ENCODE measurements at regions not wholly inside any gene's neighbourhood (a gene's known extent, or its start where the extent isn't known, plus 50 kb on each side); places are given as distances from the start of the nearest gene placed in this dataset.
"Not testable (repeated sequence)": the region's sequence is repeated elsewhere in the genome, so short reads cannot be mapped to it uniquely, and the experiment has no call there.

- DNase-seq (ENCODE audit: low spot score): no peak
- no peak for FAIRE-seq
These were observed 73.7 kb downstream of the GEMIN8 start for GRCh38 chrX:13955975-13956374.

DNA sequence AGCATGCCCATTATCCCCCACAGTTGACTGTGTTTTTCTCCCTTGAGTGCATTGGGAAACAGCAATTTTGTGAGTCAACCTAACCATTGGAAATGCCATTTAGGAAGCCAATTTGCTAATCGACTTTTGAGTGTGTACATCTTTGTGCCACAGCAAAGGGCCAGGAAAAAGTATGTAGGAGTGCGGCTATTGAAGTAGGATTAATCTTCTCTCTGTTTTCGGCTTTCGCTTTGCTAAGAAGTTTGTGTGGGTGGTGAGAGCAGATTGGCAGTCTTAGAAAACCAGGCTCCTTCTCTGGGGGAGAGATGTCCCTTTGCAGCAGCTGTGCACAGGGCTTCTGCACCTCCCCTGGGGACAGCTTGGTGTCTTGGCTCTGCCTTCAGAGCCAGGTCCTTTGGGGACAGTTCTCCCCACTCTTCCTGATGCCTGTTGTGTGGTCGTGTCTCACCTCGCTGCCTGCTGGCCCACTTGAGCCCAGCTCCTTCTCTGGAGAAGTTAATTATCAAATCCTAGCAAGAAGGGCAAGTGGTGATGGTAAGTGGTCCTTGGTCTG is 74.5 kb downstream of the GEMIN8 start:
- FAIRE-seq: no peak
- DNase-seq (ENCODE audit: low spot score): no peak

- DNase-seq (ENCODE audit: low spot score): no peak
- FAIRE-seq: no peak
These were observed 77.1 kb downstream of the GEMIN8 start for GRCh38 chrX:13952581-13952980.

DNA sequence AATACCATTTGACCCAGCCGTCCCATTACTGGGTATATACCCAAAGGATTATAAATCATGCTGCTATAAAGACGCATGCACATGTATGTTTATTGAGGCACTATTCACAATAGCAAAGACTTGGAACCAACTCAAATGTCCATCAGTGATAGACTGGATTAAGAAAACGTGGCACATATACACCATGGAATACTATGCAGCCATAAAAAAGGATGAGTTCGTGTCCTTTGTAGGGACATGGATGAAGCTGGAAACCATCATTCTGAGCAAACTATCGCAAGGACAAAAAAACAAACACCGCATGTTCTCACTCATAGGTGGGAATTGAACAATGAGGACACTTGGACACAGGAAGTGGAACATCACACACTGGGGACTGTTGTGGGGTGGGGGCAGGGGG is 83.5 kb downstream of the GEMIN8 start:
- FAIRE-seq; DNase-seq (ENCODE audit: low spot score): not testable (repeated sequence)

- not testable (repeated sequence) for FAIRE-seq; DNase-seq (ENCODE audit: low spot score)
These were observed 83.9 kb downstream of the GEMIN8 start for GRCh38 chrX:13945787-13946186.

- FAIRE-seq: no peak
- DNase-seq (ENCODE audit: low spot score): no peak
These were observed 89.0 kb downstream of the GEMIN8 start for GRCh38 chrX:13940671-13941070.

GRCh38 chrX:13939741-13940597 is 89.7 kb downstream of the GEMIN8 start:
- no peak for FAIRE-seq

GRCh38 chrX:13938829-13939530 is 90.7 kb downstream of the GEMIN8 start:
- FAIRE-seq (no peak), DNase-seq (ENCODE audit: low spot score) (no peak)

More at GRCh38 chrX:13939741-13940597, 89.7 kb downstream of the GEMIN8 start:
- DNase-seq (ENCODE audit: low spot score): no peak

DNA sequence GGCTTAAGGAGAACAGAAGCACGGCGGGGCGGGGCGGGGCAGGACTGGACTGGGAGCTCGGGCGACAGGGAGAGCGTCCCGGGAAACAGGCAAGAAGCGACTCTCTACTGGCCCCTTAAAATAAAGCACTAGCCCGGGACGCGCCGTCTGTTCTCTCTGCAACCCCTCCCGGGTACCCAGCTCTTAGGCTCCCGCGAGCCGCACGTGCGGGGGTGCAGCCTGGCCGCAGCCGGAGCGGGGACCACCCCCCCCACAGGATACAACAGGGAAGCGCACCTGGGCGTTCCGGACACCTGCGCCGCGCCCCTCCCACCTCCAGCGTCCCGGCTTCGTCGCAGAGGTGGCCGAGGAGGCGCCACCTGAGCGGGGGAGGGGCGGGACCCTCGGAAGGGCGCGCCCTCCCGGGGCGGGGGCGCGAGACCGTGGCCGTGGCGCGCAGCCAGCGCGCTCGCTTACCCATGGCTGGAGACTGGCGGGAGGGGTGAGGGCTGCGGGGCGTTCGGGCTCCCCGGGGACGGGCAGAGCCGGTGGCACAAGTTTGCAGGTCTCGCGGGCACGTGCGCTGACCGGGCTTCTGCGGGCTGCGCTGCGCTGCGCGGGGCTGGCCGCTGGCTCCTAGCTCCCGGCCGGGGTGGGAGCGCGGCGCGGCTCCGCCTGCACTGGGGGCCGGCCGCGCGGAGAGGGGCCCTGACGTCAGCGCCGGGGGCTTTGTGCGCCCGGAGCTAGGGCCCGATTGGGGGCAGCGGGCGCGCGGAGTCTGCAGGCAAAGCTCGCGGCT is 91.5 kb downstream of the GEMIN8 start:
- FAIRE-seq (no peak), DNase-seq (ENCODE audit: low spot score) (no peak)

GRCh38 chrX:13937370-13938050 is 92.2 kb downstream of the GEMIN8 start:
- DNase-seq (ENCODE audit: low spot score): no peak

GRCh38 chrX:13936521-13937225 is 93.0 kb downstream of the GEMIN8 start:
- no peak for FAIRE-seq
- no peak for DNase-seq (ENCODE audit: low spot score)

More at GRCh38 chrX:13937370-13938050, 92.2 kb downstream of the GEMIN8 start:
- FAIRE-seq: no peak

GRCh38 chrX:13934731-13935130 is 95.0 kb downstream of the GEMIN8 start:
- FAIRE-seq: no peak
- no peak for DNase-seq (ENCODE audit: low spot score)

GRCh38 chrX:13933851-13934250 is 95.8 kb downstream of the GEMIN8 start:
- DNase-seq (ENCODE audit: low spot score) (no peak), FAIRE-seq (no peak)

DNA sequence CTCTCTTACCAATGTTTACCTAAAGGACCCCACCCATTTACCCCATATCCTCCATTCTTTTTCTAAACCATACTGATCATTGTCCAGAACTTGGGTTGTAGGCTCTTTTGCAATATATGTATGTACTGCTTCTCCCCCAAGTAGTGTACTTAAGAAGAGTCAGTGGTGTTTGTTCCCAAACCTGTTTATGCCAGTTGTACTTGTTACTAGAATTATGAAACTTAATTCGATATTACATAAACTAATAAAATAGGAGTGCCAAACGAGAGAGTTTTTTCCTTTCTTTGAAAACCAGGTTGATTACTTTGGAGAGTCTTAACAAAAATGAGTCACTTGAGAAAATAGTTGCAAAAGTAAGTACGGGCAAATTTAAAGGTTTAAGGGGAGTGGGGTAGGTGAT is 96.3 kb downstream of the GEMIN8 start:
- FAIRE-seq (no peak), DNase-seq (ENCODE audit: low spot score) (no peak)

- no peak for FAIRE-seq
- DNase-seq (ENCODE audit: low spot score): no peak
These were observed 97.3 kb downstream of the GEMIN8 start for GRCh38 chrX:13932416-13932815.

- FAIRE-seq (no peak), DNase-seq (ENCODE audit: low spot score) (no peak)
These were observed 102.5 kb downstream of the GEMIN8 start for GRCh38 chrX:13927175-13927574.

- DNase-seq (ENCODE audit: low spot score): no peak
- FAIRE-seq: no peak
These were observed 105.8 kb downstream of the GEMIN8 start for GRCh38 chrX:13923845-13924244.

DNA sequence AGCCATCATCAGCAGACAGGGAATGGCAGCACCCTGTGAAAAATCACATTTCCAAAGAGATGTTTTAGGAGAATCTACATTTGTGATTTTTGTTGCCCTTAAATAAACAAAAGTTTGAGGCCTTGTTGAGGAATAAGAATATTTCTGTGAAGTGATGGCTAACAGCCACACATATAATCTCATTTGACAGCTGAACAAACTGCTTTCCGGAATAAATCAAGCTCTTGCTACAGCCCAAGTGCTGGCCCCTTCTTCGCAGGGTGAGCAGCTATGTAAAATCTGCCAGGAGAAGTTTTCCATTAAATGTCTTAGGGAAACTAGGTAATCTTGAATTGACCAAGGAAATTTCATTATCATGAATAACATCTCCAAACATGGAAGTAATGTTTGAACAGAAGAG is 106.4 kb upstream of the GPM6B start:
- FAIRE-seq (no peak), DNase-seq (ENCODE audit: low spot score) (no peak)

DNA sequence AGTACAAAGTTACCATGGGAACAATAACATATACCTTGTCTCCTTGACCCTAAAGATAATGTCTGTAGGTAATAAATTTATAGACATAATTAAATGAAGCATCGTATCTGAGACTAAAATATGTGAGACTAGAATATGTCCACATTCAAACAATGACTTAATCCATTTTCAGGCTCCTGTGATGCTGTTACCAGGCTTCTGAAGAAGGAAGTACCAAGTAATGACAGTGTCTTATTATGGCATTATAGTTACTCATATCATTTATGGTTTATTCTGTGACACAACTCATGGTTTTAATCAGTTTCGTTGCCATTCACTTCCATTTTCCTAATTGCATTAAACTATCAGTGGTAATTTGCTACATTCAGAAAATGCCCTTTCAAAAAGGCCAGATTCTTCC is 100.6 kb upstream of the GPM6B start:
- DNase-seq (ENCODE audit: low spot score) (no peak), FAIRE-seq (no peak)

DNA sequence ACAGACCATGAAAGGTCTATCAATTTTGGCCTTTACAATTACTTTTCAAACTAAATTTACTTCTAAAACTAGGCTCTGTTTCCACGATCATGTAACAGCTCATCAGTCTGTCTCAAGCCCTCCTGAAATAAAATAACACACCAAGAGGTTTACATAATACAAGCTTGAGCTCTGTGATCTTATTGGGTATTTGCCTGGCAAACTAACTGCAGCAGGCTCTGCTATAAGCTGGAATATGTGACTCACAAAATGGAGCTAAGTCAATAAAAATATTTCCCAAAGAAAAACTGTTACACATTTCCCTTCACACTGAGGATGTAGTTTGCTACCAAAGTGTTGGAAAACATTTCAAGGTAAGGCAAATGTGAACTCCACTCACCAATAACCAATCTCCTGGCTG is 94.7 kb upstream of the GPM6B start:
- no peak for DNase-seq (ENCODE audit: low spot score)
- FAIRE-seq: no peak

Measured in RCC 7860 (cell line).